ENCODE measurements at regions not wholly inside any gene's neighbourhood (a gene's known extent, or its start where the extent isn't known, plus 50 kb on each side); places are given as distances from the start of the nearest gene placed in this dataset.

- H3K9me3 Mint-ChIP-seq = peaks cover 3% of the 10 kb centered on the region in 2 experiments; a peak in 3 of 5 replicates
- Histone ChIP-seq H4K20me1 (ENCODE audit: control insufficient read depth, insufficient read depth, insufficient read length) (no peaks in the 10 kb centered on the region), H2BK120ac (ENCODE audit: low read depth, low read length, poor library complexity, severe bottlenecking) (no peak overlapping the region), H2AFZ (ENCODE audit: low read length) (no peak overlapping the region), H3K9me3 (ENCODE audit: control insufficient read depth, low read depth, low read length) (no peaks in the 10 kb centered on the region), H3K79me1 (ENCODE audit: insufficient read depth, low read depth, low read length, poor library complexity, severe bottlenecking) (no peaks in the 10 kb centered on the region), H3K4ac (ENCODE audit: low read depth, low read length) (no peak overlapping the region), H3K18ac (ENCODE audit: insufficient read length, low read depth, low read length) (no peak overlapping the region), H3K14ac (ENCODE audit: insufficient read depth, low read length) (no peak overlapping the region), H3K27ac (ENCODE audit: insufficient read length, low read depth, low read length) (no peak overlapping the region), H3K23me2 (ENCODE audit: insufficient read length, low read depth, low read length, poor library complexity, severe bottlenecking) (no peaks in the 10 kb centered on the region), H3K9ac (ENCODE audit: extremely low read depth, insufficient read length, low read length) (no peak overlapping the region), H3K27me3 (ENCODE audit: insufficient read depth, low read length) (no peaks in the 10 kb centered on the region), H4K91ac (ENCODE audit: insufficient read length, low read depth, low read length) (no peak overlapping the region), H2AK5ac (ENCODE audit: insufficient read length, low read length) (peak overlapping the region; percentile 36), H2BK12ac (ENCODE audit: insufficient read length, low read depth, low read length) (no peak overlapping the region), H3T11ph (ENCODE audit: low read length) (no peak overlapping the region), H2BK5ac (ENCODE audit: insufficient read length, low read length) (no peak overlapping the region), H3K56ac (ENCODE audit: insufficient read length, low read depth, low read length) (no peak overlapping the region), H2BK20ac (ENCODE audit: low read depth, low read length, poor library complexity, severe bottlenecking) (no peak overlapping the region), H4K8ac (replicated peaks; ENCODE audit: insufficient read length, low read depth, low read length) (no peak overlapping the region), H3K4me2 (ENCODE audit: insufficient read depth, insufficient read length, low read length) (no peak overlapping the region), H3K79me2 (ENCODE audit: insufficient read depth, low read length) (no peaks in the 10 kb centered on the region), H3K23ac (ENCODE audit: insufficient read length, low read depth, low read length) (no peak overlapping the region), H2BK15ac (ENCODE audit: low read depth, low read length) (no peak overlapping the region), H3K4me1 (ENCODE audit: insufficient read depth, low read length) (no peaks in the 10 kb centered on the region), H4K5ac (ENCODE audit: insufficient read length, low read depth, low read length) (no peak overlapping the region)
- peaks cover 11% of the 10 kb centered on the region for H3K27me3 Mint-ChIP-seq (ENCODE audit: low read depth)
- no CpG with 5 or more reads among the region's 3 CpGs for WGBS (ENCODE audit: extremely low coverage, insufficient read length, low lambda C conversion rate)
- TF ChIP-seq CTCF (conservative IDR thresholded peaks at IDR 0.05) = no peak
- no peak overlapping the region for H3K4me3 Mint-ChIP-seq
- no peak for DNase-seq
- H3K36me3 Mint-ChIP-seq (ENCODE audit: insufficient read depth in 1 of 3, low read depth in 3 of 3) = peaks cover 0 to 10% (median 0%) of the 10 kb centered on the region in 3 experiments; a peak in 4 of 7 replicates
- H3K27ac Mint-ChIP-seq = no peak overlapping the region
- H3K4me1 Mint-ChIP-seq = peaks cover 24 to 26% of the 10 kb centered on the region in 2 experiments
Observed at GRCh38 chr4:10385994-10386394, 71.2 kb downstream of the ZNF518B start.
